ENCODE measurements at regions not wholly inside any gene's neighbourhood (a gene's known extent, or its start where the extent isn't known, plus 50 kb on each side); places are given as distances from the start of the nearest gene placed in this dataset.

DNA sequence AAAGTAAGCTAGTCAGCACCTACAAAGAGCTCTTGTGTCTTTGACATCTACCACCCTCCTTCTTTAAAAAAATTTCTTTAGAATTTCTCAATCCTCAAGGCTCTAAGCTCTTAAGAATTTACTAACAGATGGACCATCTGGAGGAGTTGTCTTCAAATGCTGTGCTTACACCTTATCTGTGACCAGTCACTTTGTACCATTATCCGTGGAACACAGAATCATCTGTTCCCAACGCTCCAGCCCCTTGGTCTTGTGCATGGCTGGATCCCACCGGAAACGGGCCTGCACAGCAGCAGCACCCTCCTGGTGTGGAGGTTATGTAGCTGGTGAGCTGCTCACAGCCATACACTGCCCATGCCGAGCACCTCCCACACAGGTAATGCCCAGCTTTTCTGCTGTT, 89.0 kb downstream of the TBX19 start:
- TF ChIP-seq CTCF (conservative IDR thresholded peaks at IDR 0.05) = no peak
- no peak for TF ChIP-seq ZFX (IDR thresholded peaks at IDR 0.05)
- H3K27ac ChIP-seq = no peak overlapping the region

DNA sequence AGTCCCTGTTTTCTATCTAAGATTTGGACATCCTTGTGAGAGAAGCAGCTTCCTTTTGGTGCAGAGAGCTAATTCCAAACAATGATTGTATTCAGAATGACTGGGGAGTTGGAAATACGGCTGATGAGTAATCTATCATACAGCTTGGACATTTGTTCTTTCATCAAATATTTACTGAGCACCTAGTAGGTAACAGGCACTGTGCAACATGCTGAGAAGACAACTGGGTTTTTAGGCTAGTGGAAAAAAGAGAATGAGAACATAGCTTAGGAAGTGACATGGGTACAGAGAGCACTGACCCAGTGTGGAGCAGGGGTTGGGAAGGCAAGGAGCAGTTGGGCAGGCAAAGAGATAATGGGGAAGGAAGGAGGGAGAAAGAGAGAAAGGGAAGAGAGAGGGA, 87.5 kb downstream of the TBX19 start:
- no peak for TF ChIP-seq ZFX (IDR thresholded peaks at IDR 0.05)
- TF ChIP-seq CTCF (conservative IDR thresholded peaks at IDR 0.05) = no peak
- no peak overlapping the region for H3K27ac ChIP-seq

GRCh38 chr1:168365719-168366479, 85.2 kb downstream of the TBX19 start:
- no peak overlapping the region for H3K27ac ChIP-seq
- TF ChIP-seq CTCF (conservative IDR thresholded peaks at IDR 0.05) (peak; percentile 62), ZFX (IDR thresholded peaks at IDR 0.05) (no peak)

Data from C4-2B (cell line).